Activated CD8-positive, alpha-beta memory T cell treated with anti-CD3 and anti-CD28 coated beads for 36 hours (primary cell): ENCODE measurements at regions not wholly inside any gene's neighbourhood (a gene's known extent, or its start where the extent isn't known, plus 50 kb on each side); places are given as distances from the start of the nearest gene placed in this dataset.
"Not testable (repeated sequence)": the region's sequence is repeated elsewhere in the genome, so short reads cannot be mapped to it uniquely, and the experiment has no call there.

Source experiments
- CTCF ChIA-PET: fragments of 350-600 bp; sonication (Branson Sonifier 250); formaldehyde crosslinking; loops from one replicate; lab custom pipeline; 2021; ENCODE audit warnings: antibody characterized with exemption; lab: Charles Lee
- POLR2A ChIA-PET: fragments of 350-600 bp; sonication (Branson Sonifier 250); formaldehyde crosslinking; loops from one replicate; lab custom pipeline; 2021; ENCODE audit warnings: antibody characterized with exemption; lab: Charles Lee

DNA sequence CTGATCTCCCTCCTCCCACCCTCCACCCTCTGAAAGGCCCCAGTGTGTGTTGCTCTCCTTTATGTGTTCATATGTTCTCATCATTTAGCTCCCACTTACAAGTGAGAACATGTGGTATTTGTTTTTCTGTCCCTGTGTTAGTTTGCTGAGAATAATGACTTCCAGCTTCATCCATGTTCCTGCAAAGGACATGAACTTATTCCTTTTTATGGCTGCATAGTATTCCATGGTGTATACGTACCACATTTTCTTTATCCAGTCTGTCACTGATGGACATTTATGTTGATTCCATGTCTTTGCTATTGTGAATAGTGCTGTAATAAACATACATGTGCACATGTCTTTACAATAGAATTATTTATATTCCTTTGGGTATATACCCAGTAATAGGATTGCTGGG is 67.0 kb upstream of the ARL15 start:
- POLR2A ChIA-PET, CTCF ChIA-PET: not testable (repeated sequence)

DNA sequence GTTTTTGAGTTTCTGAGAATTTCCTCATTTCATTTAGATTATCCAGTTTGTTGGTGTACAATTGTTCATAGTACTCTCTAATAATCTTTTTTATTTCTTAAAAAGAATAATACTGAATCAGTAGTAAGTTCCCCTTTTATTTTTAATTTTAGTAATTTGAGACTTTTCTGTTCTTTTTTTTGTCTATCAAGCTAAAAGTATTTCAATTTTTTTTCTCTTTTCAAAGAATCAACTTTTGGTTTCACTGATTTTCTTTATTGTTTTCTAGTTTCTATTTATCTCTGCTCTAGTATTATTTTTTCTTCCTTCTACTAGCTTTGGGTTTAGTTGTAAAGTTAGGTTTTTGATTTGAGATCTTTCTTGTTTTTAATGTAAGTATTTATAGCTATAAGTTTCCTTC is 60.6 kb upstream of the ARL15 start:
- ChIA-PET CTCF (no interaction called here), POLR2A (no interaction called here)

DNA sequence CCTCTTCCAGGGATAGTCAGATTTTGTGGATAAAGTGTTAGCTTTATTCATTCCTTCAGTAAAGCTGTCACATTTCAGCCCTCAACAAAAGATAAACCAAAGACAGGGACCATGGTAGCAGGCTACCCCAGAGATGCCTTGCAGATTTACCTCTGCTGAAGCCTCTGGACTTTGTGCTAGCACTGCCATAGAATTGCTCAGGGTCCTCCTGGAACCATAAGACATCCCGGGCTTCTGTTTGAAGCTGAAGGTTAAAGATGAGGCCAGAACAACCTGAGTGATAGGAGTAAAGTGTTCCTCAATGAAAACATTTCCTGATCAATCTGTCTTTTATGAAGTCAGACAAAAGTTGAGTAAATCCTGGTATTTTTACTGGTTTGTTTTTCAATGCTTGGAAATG is 57.5 kb upstream of the ARL15 start:
- POLR2A ChIA-PET = no interaction called here
- CTCF ChIA-PET = no interaction called here

DNA sequence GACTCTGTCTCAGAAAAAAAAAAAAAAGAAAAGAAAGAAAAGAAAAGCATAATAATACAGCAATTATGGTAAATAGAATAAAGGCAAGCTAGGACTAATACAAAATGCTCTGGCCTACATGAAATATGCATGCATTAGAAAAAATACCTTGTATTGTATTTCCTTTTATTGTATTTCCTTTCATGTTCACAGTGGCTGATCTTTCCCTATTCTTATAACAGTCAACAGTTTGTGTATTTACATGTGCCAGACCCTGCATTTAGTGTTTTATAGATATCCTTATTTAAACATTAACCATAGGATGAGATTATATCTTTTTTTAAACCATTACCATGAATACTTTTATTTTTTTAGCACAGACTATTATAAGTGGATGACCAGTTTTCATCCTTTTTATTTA is 56.3 kb upstream of the ARL15 start:
- POLR2A ChIA-PET = no interaction called here
- CTCF ChIA-PET = no interaction called here

DNA sequence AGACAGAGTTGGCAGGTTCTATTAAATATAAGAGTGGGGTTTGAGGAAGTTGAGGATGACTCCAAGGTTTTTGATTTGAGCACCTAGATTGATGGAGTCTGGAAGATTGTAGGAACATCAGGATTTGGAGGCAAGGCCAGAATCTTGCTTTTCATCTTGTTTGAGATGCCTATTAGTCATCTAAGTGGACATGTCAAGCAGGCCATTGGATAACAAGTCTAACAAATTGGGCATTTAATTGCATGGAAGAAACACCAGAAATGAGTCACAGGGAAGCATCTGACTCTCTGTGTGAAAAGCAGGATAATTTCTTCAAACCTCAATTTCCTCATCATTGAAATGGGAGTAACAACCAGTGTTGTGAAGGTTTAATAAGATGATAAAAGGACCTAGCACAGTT is 53.3 kb upstream of the ARL15 start:
- POLR2A ChIA-PET = no interaction called here

DNA sequence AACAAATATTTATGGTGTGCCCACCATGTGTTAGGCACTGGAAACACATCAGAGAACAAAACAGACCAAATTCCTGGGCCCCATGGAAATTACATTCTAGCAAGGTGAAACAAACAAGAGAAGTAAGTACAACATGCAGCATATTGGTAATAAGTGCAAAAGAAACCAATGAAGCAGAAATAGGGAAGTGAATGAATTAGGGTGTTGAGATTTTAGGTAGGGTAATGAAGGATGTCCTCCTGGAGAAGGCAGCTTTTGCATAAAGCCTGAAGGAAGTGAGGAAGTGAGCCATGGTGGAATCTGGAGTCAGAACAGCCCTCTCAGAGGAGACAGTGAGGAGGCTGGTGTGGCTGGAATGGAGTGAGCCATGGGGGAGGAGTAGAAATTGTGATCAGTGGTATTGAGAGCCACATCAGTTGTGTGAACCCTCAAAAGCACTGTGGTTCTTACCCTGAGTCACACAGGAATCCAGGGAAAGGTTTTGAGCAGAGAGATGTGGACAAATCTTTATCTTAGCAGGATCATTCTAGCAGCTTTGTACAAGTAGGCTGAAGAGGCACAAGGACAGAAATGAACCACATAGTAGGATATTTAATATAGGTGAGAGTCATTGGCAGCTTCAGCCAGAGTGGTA is 52.7 kb upstream of the ARL15 start:
- ChIA-PET POLR2A (no interaction called here), CTCF (no interaction called here)

More for the DNA sequence above, 53.3 kb upstream of the ARL15 start:
- CTCF ChIA-PET = no interaction called here

DNA sequence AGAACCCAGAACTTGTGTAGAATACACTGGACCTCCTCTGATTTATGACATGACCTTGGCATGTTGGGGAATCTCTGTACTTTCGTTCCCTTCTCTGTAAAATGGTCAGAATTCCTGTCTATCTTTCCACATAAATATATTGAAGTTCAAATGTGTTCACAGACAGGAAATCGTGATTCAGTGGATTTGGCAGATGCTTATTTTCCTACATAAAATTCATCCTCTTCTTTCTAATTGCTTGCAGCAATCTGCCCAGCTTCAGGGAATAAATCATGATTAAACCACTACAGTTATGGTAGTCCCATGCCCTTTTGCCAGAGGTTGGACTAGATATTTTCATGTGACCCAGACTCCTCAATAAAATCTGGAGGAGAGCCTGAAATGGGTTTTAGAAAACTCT is 52.1 kb upstream of the ARL15 start:
- POLR2A ChIA-PET = no interaction called here

DNA sequence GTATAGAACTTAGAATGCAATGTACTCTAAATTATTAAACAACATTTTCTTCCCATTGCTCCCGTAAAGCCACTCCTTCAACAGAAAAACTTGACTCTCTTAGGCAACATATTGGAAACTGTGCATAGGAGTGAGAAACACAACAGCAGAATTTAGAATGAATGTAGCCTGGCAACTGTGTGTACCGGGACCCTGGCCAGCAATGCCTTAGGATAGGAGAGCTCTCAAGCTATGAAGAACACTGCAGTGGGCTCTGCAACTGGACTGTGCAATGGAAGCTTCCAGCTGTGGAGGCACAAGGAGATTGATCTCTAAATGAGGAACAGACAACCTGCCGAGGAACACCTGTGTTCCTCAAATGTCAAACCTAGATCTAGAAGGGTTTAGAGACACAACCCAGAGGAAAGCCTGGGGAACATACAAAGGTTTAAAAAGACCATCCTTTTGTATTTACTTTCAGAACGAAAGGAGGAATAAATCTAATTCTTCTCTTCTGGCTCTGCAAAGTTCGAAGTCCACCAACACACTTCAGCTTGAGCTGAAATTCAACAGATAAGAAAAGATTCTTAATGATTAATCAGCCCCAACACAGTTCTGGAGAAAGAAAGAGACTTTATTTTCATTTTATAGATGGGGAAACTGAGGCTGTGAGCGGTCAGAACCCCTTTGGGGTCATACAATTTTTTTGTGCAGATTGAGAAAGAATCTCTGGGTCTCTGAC is 51.5 kb upstream of the ARL15 start:
- ChIA-PET CTCF (no interaction called here), POLR2A (no interaction called here)

More for the DNA sequence above, 52.1 kb upstream of the ARL15 start:
- CTCF ChIA-PET = no interaction called here

DNA sequence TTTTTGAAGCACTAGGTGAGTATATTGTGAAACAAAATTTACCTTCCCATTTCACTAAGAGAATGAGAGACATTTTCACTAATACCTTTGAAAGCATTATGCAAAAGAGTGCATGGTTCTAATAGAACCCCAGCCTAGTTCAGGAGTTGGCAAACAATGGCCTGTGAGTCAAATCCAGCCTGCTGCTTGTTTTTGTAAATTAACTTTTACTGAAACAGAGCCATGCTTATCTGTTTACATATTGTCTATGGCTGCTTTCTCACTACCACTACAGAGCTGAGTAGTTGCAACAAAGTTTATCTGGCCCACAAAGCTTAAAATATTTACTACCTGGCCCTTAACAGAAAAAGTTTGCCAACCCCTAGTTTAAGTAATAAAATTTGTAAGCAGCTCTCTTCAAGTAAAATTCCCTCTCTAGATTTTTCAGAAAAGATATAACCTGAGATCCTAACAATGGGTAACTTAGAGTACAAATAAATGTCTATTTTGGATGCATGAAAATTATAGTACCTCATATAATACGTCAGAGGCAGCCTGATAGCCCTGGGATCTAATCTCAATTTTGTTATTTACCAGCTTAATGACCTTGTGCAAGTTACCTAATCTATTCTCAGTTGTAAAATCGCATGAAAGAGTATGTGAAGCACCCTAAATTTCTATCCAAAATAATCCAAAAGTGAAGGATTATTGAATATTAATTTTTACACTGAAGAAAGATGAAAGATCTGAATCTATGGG is 50.7 kb upstream of the ARL15 start:
- CTCF ChIA-PET = no interaction called here
- POLR2A ChIA-PET = no interaction called here
